GM21367 (cell line): ENCODE measurements at regions not wholly inside any gene's neighbourhood (a gene's known extent, or its start where the extent isn't known, plus 50 kb on each side); places are given as distances from the start of the nearest gene placed in this dataset.
"Not testable (repeated sequence)": the region's sequence is repeated elsewhere in the genome, so short reads cannot be mapped to it uniquely, and the experiment has no call there.

ENCODE experiments used
- ATAC-seq: cut with Tn5 transposase; IDR thresholded peaks from one replicate; pipeline ENCODE4 v1.9.1; 2021; ENCODE audit not compliant: unreplicated experiment

DNA sequence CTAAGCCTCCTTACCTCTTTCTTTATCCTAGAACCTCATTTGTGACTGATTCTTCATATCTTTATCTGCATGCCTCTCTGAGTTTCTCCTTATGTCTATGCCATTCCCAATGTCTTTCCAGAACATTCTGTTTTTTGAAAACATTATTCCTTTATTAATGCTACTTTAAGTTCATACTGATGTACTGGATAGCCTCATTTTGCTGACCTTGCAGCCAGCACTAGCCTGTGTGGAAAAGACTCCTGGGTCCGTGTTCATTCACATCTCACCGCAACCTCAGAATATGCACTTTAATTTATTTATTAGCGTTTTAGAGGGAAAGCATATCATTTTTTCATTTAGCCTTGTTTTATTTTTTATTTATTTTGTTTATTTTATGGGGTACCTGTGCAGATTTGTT is 208.1 kb upstream of the NPVF start:
- ATAC-seq, result no peak

GRCh38 chr7:25437308-25437707 is 209.0 kb upstream of the NPVF start:
- no peak for ATAC-seq

DNA sequence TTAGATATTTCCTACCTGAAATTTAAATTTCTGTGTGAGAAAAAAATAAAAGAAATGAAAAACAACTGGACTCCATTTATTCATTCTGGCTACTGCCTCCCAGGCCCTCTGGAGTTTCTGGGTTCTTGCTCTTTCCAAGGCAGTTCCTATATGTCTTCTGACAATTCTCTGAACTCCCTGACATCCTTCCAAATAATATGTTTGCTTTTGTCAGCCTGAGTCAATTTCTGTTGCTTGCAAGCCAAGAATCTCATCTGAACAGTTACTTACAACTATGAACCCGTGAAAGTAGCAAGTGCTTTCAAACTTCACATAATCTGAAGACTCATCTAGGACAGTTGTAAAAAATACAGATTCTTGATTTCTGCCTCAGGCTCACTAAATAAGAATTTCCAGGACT is 216.7 kb upstream of the NPVF start:
- ATAC-seq, result no peak

DNA sequence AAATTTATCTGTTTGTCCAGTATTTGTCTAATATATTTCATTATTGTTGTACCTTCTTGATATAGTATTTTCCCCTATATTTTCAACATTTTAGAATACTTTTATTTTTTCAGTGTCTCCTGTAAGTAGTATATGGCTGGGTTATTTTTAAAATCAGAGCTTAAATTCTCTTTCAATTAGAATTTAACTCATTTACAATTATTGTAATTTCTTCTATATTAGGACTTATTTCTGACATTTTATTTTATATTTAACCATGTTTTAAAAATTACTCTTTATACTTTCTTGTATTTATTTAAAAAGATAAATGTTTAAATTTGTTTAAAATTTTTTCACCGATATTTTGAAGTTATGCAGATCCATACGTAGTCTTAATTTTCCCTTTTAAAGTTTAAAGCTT is 220.0 kb upstream of the NPVF start:
- no peak for ATAC-seq

GRCh38 chr7:25454020-25454419 is 225.7 kb upstream of the NPVF start:
- ATAC-seq, result no peak

- ATAC-seq, result no peak
Measured at GRCh38 chr7:25454562-25455041, 226.3 kb upstream of the NPVF start.

DNA sequence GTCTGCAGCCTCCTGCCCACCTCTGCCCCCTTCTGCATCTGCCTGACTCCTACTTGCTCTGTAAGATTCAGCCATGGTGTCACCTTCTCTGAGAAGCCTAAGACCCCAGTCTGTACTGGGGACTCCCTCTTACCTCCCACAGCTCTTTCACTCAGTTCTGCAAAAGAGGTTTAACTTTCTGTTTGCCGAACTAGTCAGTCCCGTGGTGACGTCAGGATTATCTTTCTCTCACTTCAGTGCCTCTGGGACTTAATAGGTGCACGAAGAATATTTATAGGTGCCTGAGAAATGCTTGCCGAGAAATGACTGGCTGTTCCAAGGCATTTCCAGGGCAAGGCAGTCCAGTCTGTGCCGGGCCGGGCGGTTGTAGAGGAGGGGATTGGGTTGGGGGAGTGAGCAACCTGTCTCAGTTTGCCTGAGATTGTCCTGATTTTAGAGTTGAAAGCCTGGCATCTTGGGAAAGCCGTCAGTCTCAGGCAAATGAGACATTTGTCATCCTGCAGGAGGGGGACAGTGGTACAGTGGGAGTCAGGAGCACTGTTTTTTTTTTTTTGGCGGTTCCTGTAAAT is 227.5 kb upstream of the NPVF start:
- no peak for ATAC-seq

DNA sequence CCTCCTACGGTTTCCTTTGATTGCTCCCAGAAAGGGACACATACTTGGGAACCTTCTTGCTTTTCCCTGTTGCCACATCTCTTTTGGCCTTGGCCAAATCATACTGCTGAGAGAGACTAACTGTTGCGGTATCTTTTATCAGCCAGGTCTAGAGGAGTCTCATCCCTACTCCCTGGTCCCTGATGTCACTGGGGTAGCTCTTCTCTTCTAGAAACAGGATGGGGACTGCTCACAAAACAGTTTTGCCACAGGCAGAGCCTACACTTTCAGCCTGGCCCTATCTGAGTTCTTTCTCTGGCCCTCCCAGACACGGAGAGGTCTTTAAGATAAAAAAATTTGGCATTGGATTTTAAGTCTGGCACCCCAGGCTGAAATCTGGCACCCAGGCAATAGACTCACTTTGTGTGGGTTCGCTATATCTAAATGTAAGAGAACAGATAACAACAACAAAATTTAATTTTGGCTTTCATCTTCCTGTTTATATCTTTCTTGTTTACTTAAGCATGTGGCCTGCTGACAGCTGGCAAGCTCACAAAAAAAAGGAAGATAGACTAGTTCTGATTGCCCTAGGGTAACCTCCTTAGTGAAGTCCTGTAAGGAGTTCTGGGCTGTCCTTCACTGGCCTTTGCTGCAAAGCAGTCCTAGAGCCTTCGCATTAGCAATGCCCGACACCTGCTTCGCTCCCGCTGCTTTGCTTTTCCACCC is 228.3 kb upstream of the NPVF start:
- no peak for ATAC-seq

DNA sequence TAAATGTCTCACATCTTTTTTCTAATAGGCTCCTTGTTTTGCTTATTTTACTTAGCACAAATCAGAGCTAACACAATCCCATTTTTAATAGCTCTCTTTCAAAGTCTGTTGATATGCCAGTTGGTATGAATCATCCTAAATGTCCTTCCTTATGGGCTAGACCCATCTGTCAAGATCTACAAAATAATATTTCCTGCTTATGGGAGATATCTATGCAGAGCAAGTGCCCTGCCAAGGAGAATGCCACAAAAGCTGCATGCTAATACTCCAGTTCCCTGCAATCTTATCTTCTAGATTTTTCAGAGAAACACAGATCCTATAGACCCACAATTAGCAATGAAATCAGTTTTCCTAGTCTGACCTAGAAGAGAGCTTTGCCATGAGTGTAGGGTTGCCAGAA is 230.8 kb upstream of the NPVF start:
- ATAC-seq, result no peak

GRCh38 chr7:25460433-25460832 is 232.1 kb upstream of the NPVF start:
- ATAC-seq, result no peak

DNA sequence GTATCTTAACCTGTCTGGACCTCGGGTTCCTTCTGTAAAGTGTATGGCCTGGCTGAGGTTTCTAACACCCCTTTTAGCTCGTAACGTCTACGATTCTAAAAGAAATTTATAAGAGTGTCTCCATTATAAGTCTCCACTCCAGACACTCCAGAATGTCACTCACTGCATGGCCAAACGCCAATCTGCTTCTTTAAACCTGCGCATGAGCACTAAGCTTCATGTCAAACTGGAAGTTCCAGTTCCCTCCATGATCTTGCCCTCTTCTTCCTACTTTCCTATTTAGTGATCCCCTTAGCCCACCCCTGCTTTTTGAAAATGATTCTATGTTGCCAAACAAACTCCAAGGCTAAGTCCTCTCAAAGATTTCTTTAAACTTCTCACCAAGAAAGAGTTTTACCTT is 241.4 kb upstream of the NPVF start:
- ATAC-seq, result no peak

- no peak for ATAC-seq
Measured at GRCh38 chr7:25476863-25477499, 248.7 kb upstream of the NPVF start.

- not testable (repeated sequence) for ATAC-seq
Measured at GRCh38 chr7:25478221-25478620, 249.9 kb upstream of the NPVF start.

- no peak for ATAC-seq
Measured at GRCh38 chr7:25478925-25479324, 250.6 kb upstream of the NPVF start.

GRCh38 chr7:25481891-25482290 is 253.6 kb upstream of the NPVF start:
- no peak for ATAC-seq

DNA sequence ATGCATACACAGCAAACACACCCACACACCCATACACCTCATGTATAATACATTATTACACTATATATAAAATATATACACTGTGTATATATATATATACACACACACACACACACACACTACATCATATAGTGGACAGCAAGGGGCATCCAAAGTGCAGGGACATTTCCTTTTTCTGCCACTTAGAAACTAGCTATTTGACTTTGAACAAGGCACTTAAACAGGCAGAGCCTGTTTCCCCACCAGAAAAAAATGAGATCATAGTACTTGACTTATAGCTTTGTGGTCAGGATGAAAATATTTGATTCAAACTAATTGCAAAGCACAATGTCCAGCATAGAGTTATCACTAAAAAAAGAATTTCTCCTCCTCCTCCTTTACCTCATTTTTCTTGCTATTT is 254.3 kb upstream of the NPVF start:
- no peak for ATAC-seq

DNA sequence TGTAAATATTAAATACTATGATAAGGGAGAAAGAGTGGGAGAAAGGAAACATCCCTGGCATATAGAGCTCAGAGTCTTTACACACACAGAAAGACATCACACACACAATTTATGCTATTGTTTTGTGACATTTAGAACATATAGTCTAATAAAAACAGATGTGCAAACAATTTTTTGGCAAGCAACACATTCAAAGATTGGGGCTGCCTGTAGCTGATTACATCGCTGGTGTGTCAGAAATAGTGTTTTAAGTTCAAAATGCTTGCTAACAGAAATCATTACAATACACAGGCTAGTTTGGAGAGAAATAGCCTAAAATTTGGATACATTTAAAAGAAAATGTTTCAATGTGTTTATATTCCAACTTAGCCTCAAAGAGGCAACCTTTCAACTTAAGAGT is 256.7 kb upstream of the NPVF start:
- no peak for ATAC-seq

- no peak for ATAC-seq
Measured at GRCh38 chr7:25486656-25487055, 258.4 kb upstream of the NPVF start.

GRCh38 chr7:25493805-25494366 is 265.6 kb upstream of the NPVF start:
- no peak for ATAC-seq

DNA sequence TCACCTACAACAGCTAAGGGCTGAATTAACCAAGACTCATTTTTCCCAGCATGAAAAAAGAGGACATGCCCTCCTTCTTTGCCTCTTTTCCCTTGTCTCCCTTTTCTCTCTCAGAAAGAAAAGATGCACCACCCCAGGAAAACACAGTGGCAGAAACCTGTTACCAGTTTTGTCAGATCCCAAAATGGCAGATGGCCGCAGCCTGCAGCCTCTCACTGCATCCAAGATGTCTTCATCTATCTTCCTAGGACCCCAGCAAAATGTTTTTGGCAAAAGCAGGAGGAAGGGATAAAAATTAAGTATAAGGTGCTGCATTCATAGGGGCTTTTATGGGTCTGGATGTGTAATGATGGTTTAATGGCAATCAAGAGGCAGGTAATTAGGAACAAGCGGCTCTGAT is 266.6 kb upstream of the NPVF start:
- ATAC-seq, result no peak

DNA sequence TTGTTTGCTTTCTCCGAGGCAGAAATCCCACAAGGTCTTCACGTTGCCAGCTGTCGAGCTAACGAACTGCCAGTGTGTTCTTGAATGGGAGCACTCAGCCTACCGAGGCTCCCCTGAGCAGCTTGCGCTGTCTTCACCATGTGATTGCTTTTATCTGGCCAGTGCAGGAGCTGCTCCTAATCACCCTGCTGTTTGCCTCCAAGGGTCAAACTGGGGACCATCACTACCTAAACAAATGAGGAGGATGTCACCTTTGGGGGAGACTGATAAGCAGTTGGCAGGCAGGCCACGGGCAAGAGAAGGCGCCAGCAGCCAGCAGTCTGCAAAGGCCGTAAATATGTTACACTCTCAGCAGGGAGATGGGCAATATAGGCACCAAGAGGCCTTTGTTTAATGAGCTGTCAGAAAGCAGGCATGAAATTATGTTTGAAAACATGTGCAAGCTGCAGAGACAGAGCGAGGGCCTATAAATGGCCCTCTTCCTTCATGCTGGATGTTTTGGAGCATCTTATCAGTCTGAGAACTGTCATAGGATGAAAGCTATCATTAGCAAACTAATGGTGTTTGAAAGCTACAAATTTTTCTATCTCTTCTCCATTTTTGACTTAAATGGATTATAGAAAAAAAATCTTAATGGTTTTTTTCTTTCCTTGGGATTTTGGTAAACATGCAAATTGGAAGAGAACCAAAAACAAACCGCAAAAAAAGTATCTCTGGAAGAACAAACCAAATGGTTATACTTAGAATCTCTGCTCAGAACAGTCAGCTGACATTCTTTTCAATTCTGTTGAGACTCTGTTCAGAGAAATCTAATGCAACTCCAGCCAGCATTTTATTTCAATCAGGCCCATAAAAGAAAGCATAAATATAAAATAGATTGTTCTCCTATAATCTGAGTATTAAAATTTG is 267.3 kb upstream of the NPVF start:
- ATAC-seq, result no peak
